Heart left ventricle (tissue), 13 donors: ENCODE measurements at regions not wholly inside any gene's neighbourhood (a gene's known extent, or its start where the extent isn't known, plus 50 kb on each side); places are given as distances from the start of the nearest gene placed in this dataset.

Experiments used
- CTCF ChIP-seq, 12 donors: fragments of 200-600 bp; sonication (generic) in 4 of 12; IDR thresholded peaks; one replicate each; pipeline versions ENCODE4 v1.5.0 to v1.8.0; 2018 to 2022; ENCODE audit warnings: antibody characterized with exemption in 12 of 12, mild to moderate bottlenecking in 5 of 12
- POLR2A ChIP-seq, 2 donors: fragments of 450-650 bp; IDR thresholded peaks; one replicate each; pipeline ENCODE4 v1.6.1; 2017; ENCODE audit warnings: antibody characterized with exemption in 2 of 2, mild to moderate bottlenecking in 2 of 2, moderate library complexity in 2 of 2
- donor health status: ischemic (EF 13 %, LVEDD 7.1; RV severe dilation, severe dysfunction).
- donor health status: DM: no; HTN: yes; CAD: no.
- donor health status: DM: no; HTN: no; CAD: no.
- donor health status: ischemic (EF 25% LVEDD 6.9; RV normal size, moderate dysfunction).
- donor health status: ischemic (EF 25% LVEDD 5.7; RV mildly dilated, moderate dysfunction).
- donor health status: ischemic (EF 35%, LVEDD 5.7; RV mildly dilated, moderate dysfunction).
- donor health status: nonischemic (EF 11% LVEDD 7.7; RV severe dilation, severe dysfunction).
- donor health status: DM: yes; HTN: yes; CAD: no.
- donor health status: PGD.
- donor health status: ischemic (EF 29% LVEDD 5.4; RV normal size, mild dysfunction).
- donor health status: nonischemic (EF 23%, LVEDD 6.1; RV moderate dilation, normal function).

- TF ChIP-seq POLR2A (IDR thresholded peaks at IDR 0.05) (no peak), CTCF (IDR thresholded peaks at IDR 0.05) (no peak)
Measured at GRCh38 chr13:52949044-52949443, 79.6 kb upstream of the OLFM4 start.
